H9 (cell line): ENCODE measurements at regions not wholly inside any gene's neighbourhood (a gene's known extent, or its start where the extent isn't known, plus 50 kb on each side); places are given as distances from the start of the nearest gene placed in this dataset.
A peak's percentile ranks its signal among the peaks of the same experiment; 100 is the strongest.

Source experiments
- DNase-seq: peaks from one replicate; pipeline ENCODE4 v3.0.0-alpha.2; 2017
- H2AFZ ChIP-seq: one replicate; pipeline ENCODE4 v1.6.1; 2013; ENCODE audit warnings: mild to moderate bottlenecking, low read length, control low read depth, moderate library complexity
- H2AK5ac ChIP-seq: 2 replicates; pipeline ENCODE4 v1.6.1; 2013; ENCODE audit warnings: low read length, control low read depth, mixed read lengths; ENCODE audit not compliant: insufficient read length
- H2BK120ac ChIP-seq: one replicate; pipeline ENCODE4 v1.6.1; 2013; ENCODE audit warnings: low read depth, mild to moderate bottlenecking, low read length, control low read depth, inconsistent platforms; ENCODE audit not compliant: poor library complexity, severe bottlenecking
- H2BK12ac ChIP-seq: 2 replicates; pipeline ENCODE4 v1.6.1; 2013; ENCODE audit warnings: low read length, control low read depth, mixed read lengths, low read depth; ENCODE audit not compliant: insufficient read length
- H2BK15ac ChIP-seq: 2 replicates; pipeline ENCODE4 v1.6.1; 2013; ENCODE audit warnings: low read depth, low read length, control low read depth
- H2BK20ac ChIP-seq: one replicate; pipeline ENCODE4 v1.6.1; 2013; ENCODE audit warnings: low read depth, mild to moderate bottlenecking, low read length, control low read depth, inconsistent platforms; ENCODE audit not compliant: poor library complexity, severe bottlenecking
- H2BK5ac ChIP-seq: 2 replicates; pipeline ENCODE4 v1.6.1; 2013; ENCODE audit warnings: low read length, control low read depth, mixed read lengths; ENCODE audit not compliant: insufficient read length
- H3K14ac ChIP-seq: 2 replicates; pipeline ENCODE4 v1.6.1; 2013; ENCODE audit warnings: low read length, control low read depth; ENCODE audit not compliant: insufficient read depth
- H3K18ac ChIP-seq: 2 replicates; pipeline ENCODE4 v1.6.1; 2013; ENCODE audit warnings: low read depth, mild to moderate bottlenecking, mixed read lengths, low read length, control low read depth; ENCODE audit not compliant: insufficient read length
- H3K23ac ChIP-seq: 2 replicates; pipeline ENCODE4 v1.6.1; 2013; ENCODE audit warnings: low read length, control low read depth, mixed read lengths, low read depth; ENCODE audit not compliant: insufficient read length
- H3K23me2 ChIP-seq: 2 replicates; pipeline ENCODE4 v1.6.1; 2013; ENCODE audit warnings: low read depth, mild to moderate bottlenecking, mixed read lengths, low read length, control low read depth; ENCODE audit not compliant: insufficient read length, poor library complexity, severe bottlenecking
- H3K27ac ChIP-seq: 2 replicates; pipeline ENCODE4 v1.5.1; 2013; ENCODE audit warnings: low read length, control low read depth, mixed read lengths, low read depth; ENCODE audit not compliant: insufficient read length
- H3K27me3 ChIP-seq: 2 replicates; pipeline ENCODE4 v1.6.1; 2013; ENCODE audit warnings: low read length, control low read depth, inconsistent platforms; ENCODE audit not compliant: insufficient read depth
- H3K4ac ChIP-seq: 2 replicates; pipeline ENCODE4 v1.6.1; 2013; ENCODE audit warnings: low read depth, mild to moderate bottlenecking, control low read depth, inconsistent platforms, low read length, moderate library complexity
- H3K4me1 ChIP-seq: 2 replicates; pipeline ENCODE4 v1.6.1; 2013; ENCODE audit warnings: low read length, control low read depth, inconsistent platforms; ENCODE audit not compliant: insufficient read depth
- H3K4me2 ChIP-seq: 2 replicates; pipeline ENCODE4 v1.6.1; 2013; ENCODE audit warnings: low read length, control low read depth, mixed read lengths; ENCODE audit not compliant: insufficient read length, insufficient read depth
- H3K56ac ChIP-seq: 2 replicates; pipeline ENCODE4 v1.6.1; 2013; ENCODE audit warnings: low read depth, mild to moderate bottlenecking, mixed read lengths, low read length, control low read depth; ENCODE audit not compliant: insufficient read length
- H3K79me1 ChIP-seq: 2 replicates; pipeline ENCODE4 v1.6.1; 2013; ENCODE audit warnings: low read depth, mild to moderate bottlenecking, moderate library complexity, low read length, control low read depth, inconsistent platforms; ENCODE audit not compliant: insufficient read depth, poor library complexity, severe bottlenecking
- H3K79me2 ChIP-seq: 2 replicates; pipeline ENCODE4 v1.6.1; 2013; ENCODE audit warnings: low read length, control low read depth, inconsistent platforms; ENCODE audit not compliant: insufficient read depth
- H3K9ac ChIP-seq: 2 replicates; pipeline ENCODE4 v1.6.1; 2013; ENCODE audit warnings: low read length, control low read depth, mixed read lengths; ENCODE audit not compliant: insufficient read length; ENCODE audit errors: extremely low read depth
- H3K9me3 ChIP-seq: one replicate; pipeline ENCODE4 v1.6.1; 2013; ENCODE audit warnings: low read depth, low read length, inconsistent platforms; ENCODE audit not compliant: control insufficient read depth
- H3T11ph ChIP-seq: one replicate; pipeline ENCODE4 v1.6.1; 2013; ENCODE audit warnings: mild to moderate bottlenecking, low read length, control low read depth, inconsistent platforms
- H4K20me1 ChIP-seq: one replicate; pipeline ENCODE4 v1.6.1; 2013; ENCODE audit not compliant: control insufficient read depth, insufficient read length, insufficient read depth
- H4K5ac ChIP-seq: 2 replicates; pipeline ENCODE4 v1.6.1; 2013; ENCODE audit warnings: low read depth, mild to moderate bottlenecking, mixed read lengths, low read length, control low read depth; ENCODE audit not compliant: insufficient read length
- H4K8ac ChIP-seq: replicated peaks from 2 replicates; pipeline ENCODE4 v1.6.1; 2013; ENCODE audit warnings: low read length, control low read depth, mixed read lengths, low read depth; ENCODE audit not compliant: insufficient read length
- H4K91ac ChIP-seq: 2 replicates; pipeline ENCODE4 v1.6.1; 2013; ENCODE audit warnings: low read depth, mild to moderate bottlenecking, moderate library complexity, mixed read lengths, low read length, control low read depth; ENCODE audit not compliant: insufficient read length
- H3K27ac Mint-ChIP-seq, 3 experiments: 2 replicates in 2 of 3; 3 replicates in 1 of 3; pipeline ENCODE4 v1.8.0; 2020 to 2021; ENCODE audit warnings: mixed read lengths in 3 of 3, mild to moderate bottlenecking in 1 of 3, moderate library complexity in 1 of 3
- H3K27me3 Mint-ChIP-seq: 2 replicates; pipeline ENCODE4 v1.8.0; 2021; ENCODE audit warnings: low read depth, mild to moderate bottlenecking, moderate library complexity, mixed read lengths
- H3K36me3 Mint-ChIP-seq, 3 experiments: 2 replicates in 2 of 3; 3 replicates in 1 of 3; pipeline ENCODE4 v1.8.0; 2020 to 2021; ENCODE audit warnings: low read depth in 3 of 3, mixed read lengths in 3 of 3; ENCODE audit not compliant: insufficient read depth in 1 of 3
- H3K4me1 Mint-ChIP-seq, 2 experiments: 2 replicates each; pipeline ENCODE4 v1.8.0; 2020; ENCODE audit warnings: mixed read lengths in 2 of 2
- H3K4me3 Mint-ChIP-seq, 2 experiments: 2 replicates in 1 of 2; 3 replicates in 1 of 2; pipeline ENCODE4 v1.8.0; 2020 to 2021; ENCODE audit warnings: mild to moderate bottlenecking in 2 of 2, mixed read lengths in 2 of 2, moderate library complexity in 1 of 2
- H3K9me3 Mint-ChIP-seq, 2 experiments: 2 replicates in 1 of 2; 3 replicates in 1 of 2; pipeline ENCODE4 v1.8.0; 2020; ENCODE audit warnings: mild to moderate bottlenecking in 2 of 2, mixed read lengths in 2 of 2, moderate library complexity in 1 of 2
- CTCF ChIP-seq: fragments of 200-600 bp; sonication (generic); conservative IDR thresholded peaks from 3 replicates; pipeline ENCODE4 v1.8.0; 2021; ENCODE audit warnings: antibody characterized with exemption, mild to moderate bottlenecking
- WGBS: extraction: QIAGEN DNeasy Blood & Tissue Kit; methylation state at CpG from one replicate; pipeline ENCODE4 v1.1.7; 2013; ENCODE audit warnings: missing lambda C conversion rate, low lambda C conversion rate, mixed read lengths; ENCODE audit not compliant: insufficient read length; ENCODE audit errors: extremely low coverage; 5-methylcytosine and 5-hydroxymethylcytosine counted together

GRCh38 chr13:54658771-54659170 is 1630.2 kb downstream of the OLFM4 start:
- Histone ChIP-seq H2BK15ac (no peak overlapping the region), H3K9me3 (no peaks in the 10 kb centered on the region), H3T11ph (no peak overlapping the region), H2AFZ (no peak overlapping the region), H3K56ac (no peak overlapping the region), H3K79me2 (no peaks in the 10 kb centered on the region), H3K4ac (no peak overlapping the region), H3K79me1 (no peaks in the 10 kb centered on the region), H2AK5ac (no peak overlapping the region), H4K91ac (no peak overlapping the region), H4K5ac (no peak overlapping the region), H2BK120ac (no peak overlapping the region), H3K18ac (no peak overlapping the region), H3K14ac (no peak overlapping the region; the same call in 1 of the 2 replicates), H4K20me1 (no peaks in the 10 kb centered on the region), H2BK12ac (no peak overlapping the region), H3K4me1 (no peaks in the 10 kb centered on the region), H3K23me2 (no peaks in the 10 kb centered on the region), H2BK5ac (no peak overlapping the region), H4K8ac (no peak overlapping the region), H3K4me2 (no peak overlapping the region), H3K9ac (no peak overlapping the region), H3K27ac (no peak overlapping the region), H3K27me3 (no peaks in the 10 kb centered on the region), H3K23ac (no peak overlapping the region), H2BK20ac (no peak overlapping the region)
- peak overlapping the region in 1 of 3 experiments; percentile 47; a peak in 1 of 7 replicates for H3K27ac Mint-ChIP-seq
- H3K4me1 Mint-ChIP-seq = peaks cover 6 to 10% of the 10 kb centered on the region in 2 experiments; a peak in 1 of 4 replicates
- H3K9me3 Mint-ChIP-seq = peaks cover 2 to 3% of the 10 kb centered on the region in 2 experiments; a peak in 3 of 5 replicates
- TF ChIP-seq CTCF = no peak
- peaks cover 0 to 6% (median 0%) of the 10 kb centered on the region in 3 experiments; a peak in 3 of 7 replicates for H3K36me3 Mint-ChIP-seq
- DNase-seq = no peak
- H3K27me3 Mint-ChIP-seq = no peaks in the 10 kb centered on the region
- WGBS = no CpG with 5 or more reads among the region's 17 CpGs
- no peak overlapping the region for H3K4me3 Mint-ChIP-seq
